ENCODE measurements at regions not wholly inside any gene's neighbourhood (a gene's known extent, or its start where the extent isn't known, plus 50 kb on each side); places are given as distances from the start of the nearest gene placed in this dataset.
"Not testable (repeated sequence)": the region's sequence is repeated elsewhere in the genome, so short reads cannot be mapped to it uniquely, and the experiment has no call there.

DNA sequence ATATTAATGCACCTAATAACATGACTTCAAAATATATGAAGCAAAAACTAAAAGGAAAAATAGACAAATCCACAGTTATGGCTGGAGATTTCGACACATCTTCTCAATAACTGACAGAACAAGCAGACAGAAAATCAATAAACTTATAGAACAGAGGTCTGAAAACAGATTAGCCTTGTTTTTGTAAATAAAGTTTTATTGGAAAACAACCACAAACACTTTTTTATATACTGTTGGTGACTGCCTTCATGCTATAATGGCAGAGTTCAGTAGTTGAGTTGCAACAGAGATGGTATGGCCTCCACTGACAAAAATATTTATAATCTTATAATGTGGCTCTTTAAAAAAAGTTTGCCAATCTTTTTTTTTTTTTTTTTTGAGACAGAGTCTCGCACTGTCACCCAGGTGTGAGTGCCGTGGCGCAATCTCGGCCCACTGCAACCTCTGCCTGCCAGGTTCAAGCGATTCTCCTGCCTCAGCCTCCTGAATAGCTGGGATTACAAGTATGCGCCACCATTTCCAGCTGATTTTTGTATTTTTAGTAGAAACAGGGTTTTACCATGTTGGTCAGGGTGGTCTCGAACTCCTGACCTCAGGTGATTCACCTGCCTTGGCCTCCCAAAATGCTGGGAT lies 52.2 kb upstream of the GATA2 start:
- Histone ChIP-seq H3K27ac (replicated peaks) (no peak overlapping the region), H3K4me3 (no peak overlapping the region), H3K36me3 (no peaks in the 10 kb centered on the region), H3K9me3 (replicated peaks) (peaks cover 11% of the 10 kb centered on the region), H3K4me1 (peaks cover 29% of the 10 kb centered on the region), H3K27me3 (ENCODE audit: low read depth) (no peaks in the 10 kb centered on the region)
- no peak for DNase-seq
- TF ChIP-seq, protein P1, sequence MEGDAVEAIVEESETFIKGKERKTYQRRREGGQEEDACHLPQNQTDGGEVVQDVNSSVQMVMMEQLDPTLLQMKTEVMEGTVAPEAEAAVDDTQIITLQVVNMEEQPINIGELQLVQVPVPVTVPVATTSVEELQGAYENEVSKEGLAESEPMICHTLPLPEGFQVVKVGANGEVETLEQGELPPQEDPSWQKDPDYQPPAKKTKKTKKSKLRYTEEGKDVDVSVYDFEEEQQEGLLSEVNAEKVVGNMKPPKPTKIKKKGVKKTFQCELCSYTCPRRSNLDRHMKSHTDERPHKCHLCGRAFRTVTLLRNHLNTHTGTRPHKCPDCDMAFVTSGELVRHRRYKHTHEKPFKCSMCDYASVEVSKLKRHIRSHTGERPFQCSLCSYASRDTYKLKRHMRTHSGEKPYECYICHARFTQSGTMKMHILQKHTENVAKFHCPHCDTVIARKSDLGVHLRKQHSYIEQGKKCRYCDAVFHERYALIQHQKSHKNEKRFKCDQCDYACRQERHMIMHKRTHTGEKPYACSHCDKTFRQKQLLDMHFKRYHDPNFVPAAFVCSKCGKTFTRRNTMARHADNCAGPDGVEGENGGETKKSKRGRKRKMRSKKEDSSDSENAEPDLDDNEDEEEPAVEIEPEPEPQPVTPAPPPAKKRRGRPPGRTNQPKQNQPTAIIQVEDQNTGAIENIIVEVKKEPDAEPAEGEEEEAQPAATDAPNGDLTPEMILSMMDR (IDR thresholded peaks at IDR 0.05; ENCODE audit: borderline replicate concordance), result no peak
- intact Hi-C loops (cut with micrococcal nuclease), result no loop called here

DNA sequence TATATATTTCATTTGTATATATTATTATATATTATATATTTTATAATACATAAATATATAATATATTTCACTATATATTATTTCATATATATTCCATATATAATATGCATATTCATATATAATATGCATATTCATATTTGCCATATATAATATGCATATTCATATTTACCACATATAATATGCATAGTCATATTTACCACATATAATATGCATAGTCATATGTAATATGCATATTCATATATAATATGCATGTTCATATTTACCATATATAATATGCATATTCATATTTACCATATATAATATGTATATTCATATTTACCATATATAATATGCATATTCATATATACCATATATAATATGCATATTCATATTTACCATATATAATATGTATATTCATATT lies 51.2 kb upstream of the GATA2 start:
- intact Hi-C loops (cut with micrococcal nuclease), result no loop called here
- no peak for DNase-seq
- TF ChIP-seq, protein P1 (IDR thresholded peaks at IDR 0.05; ENCODE audit: borderline replicate concordance), result no peak

GRCh38 chr3:128543570-128544174 lies 50.7 kb upstream of the GATA2 start:
- Histone ChIP-seq H3K4me1 (peaks cover 13% of the 10 kb centered on the region), H3K9me3 (replicated peaks) (peaks cover 11% of the 10 kb centered on the region)
- H3K36me3 ChIP-seq; H3K27ac ChIP-seq (replicated peaks); H3K4me3 ChIP-seq; H3K27me3 ChIP-seq (ENCODE audit: low read depth); intact Hi-C loops (cut with micrococcal nuclease); DNase-seq: not testable (repeated sequence)

More for the DNA sequence above, 51.2 kb upstream of the GATA2 start:
- Histone ChIP-seq H3K27me3 (ENCODE audit: low read depth) (no peaks in the 10 kb centered on the region), H3K27ac (replicated peaks) (no peak overlapping the region), H3K36me3 (no peaks in the 10 kb centered on the region), H3K4me1 (peaks cover 19% of the 10 kb centered on the region), H3K9me3 (replicated peaks) (peaks cover 11% of the 10 kb centered on the region), H3K4me3 (no peak overlapping the region)

Data from left ventricle myocardium inferior (tissue), 1 donor.